ENCODE measurements at regions not wholly inside any gene's neighbourhood (a gene's known extent, or its start where the extent isn't known, plus 50 kb on each side); places are given as distances from the start of the nearest gene placed in this dataset.

GRCh38 chr17:70855401-70856054 lies 686.2 kb downstream of the KCNJ2 start:
- no TSS peak for BruUV-seq (replicated peaks)
- H3K9me3 ChIP-seq (ENCODE audit: low read depth, low read length, poor library complexity, severe bottlenecking): peaks cover 4% of the 10 kb centered on the region
- no peaks in the 10 kb centered on the region for H3K36me3 ChIP-seq (ENCODE audit: insufficient read depth, low read length, poor library complexity, severe bottlenecking)
- CTCF ChIA-PET: no interaction called here
- intact Hi-C loops (cut with micrococcal nuclease; ENCODE audit: unreplicated experiment): no loop called here
- H3K4me1 ChIP-seq (ENCODE audit: insufficient read depth, low read length, poor library complexity, severe bottlenecking): no peaks in the 10 kb centered on the region
- H3K4me3 ChIP-seq (ENCODE audit: low read depth, low read length, poor library complexity, severe bottlenecking): no peak overlapping the region
- H3K27me3 ChIP-seq (replicated peaks; ENCODE audit: insufficient read depth, low read depth, low read length, poor library complexity): no peaks in the 10 kb centered on the region
- no peak for DNase-seq (ENCODE audit: low spot score)
- TF ChIP-seq EZH2 (IDR thresholded peaks at IDR 0.05; ENCODE audit: borderline replicate concordance, low read depth, low read length, poor library complexity, severe bottlenecking) (no peak), CTCF (conservative IDR thresholded peaks at IDR 0.05; ENCODE audit: low read depth, low read length) (no peak)
- no peak overlapping the region for H3K27ac ChIP-seq (ENCODE audit: low read depth, low read length, poor library complexity, severe bottlenecking)
- POLR2A ChIA-PET (ENCODE audit: low non-redundant PET): no interaction called here

DNA sequence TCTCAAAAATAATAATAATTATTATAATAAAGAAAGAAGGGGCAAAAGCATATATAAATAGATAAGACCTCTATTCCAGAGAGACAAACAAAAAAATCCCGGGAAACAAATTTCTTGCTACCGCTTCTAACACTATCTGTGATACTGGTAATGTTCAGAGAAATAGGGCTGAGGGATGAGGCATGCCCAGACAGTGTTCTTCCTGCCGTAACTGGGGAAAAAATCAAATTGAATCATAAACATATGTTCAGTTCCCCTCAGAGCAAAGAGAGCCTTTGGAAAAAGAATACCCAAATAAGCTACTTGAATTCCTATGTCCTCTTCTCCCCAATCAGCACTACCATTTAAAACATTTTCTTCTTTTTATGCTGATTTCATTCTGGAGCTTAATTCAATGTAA lies 688.0 kb downstream of the KCNJ2 start:
- no peaks in the 10 kb centered on the region for H3K4me1 ChIP-seq (ENCODE audit: insufficient read depth, low read length, poor library complexity, severe bottlenecking)
- intact Hi-C loops (cut with micrococcal nuclease; ENCODE audit: unreplicated experiment): no loop called here
- TF ChIP-seq CTCF (conservative IDR thresholded peaks at IDR 0.05; ENCODE audit: low read depth, low read length): no peak
- no peak for TF ChIP-seq EZH2 (IDR thresholded peaks at IDR 0.05; ENCODE audit: borderline replicate concordance, low read depth, low read length, poor library complexity, severe bottlenecking)
- no TSS peak for BruUV-seq (replicated peaks)
- POLR2A ChIA-PET (ENCODE audit: low non-redundant PET): no interaction called here
- no peak overlapping the region for H3K27ac ChIP-seq (ENCODE audit: low read depth, low read length, poor library complexity, severe bottlenecking)
- peaks cover 4% of the 10 kb centered on the region for H3K9me3 ChIP-seq (ENCODE audit: low read depth, low read length, poor library complexity, severe bottlenecking)
- H3K4me3 ChIP-seq (ENCODE audit: low read depth, low read length, poor library complexity, severe bottlenecking): no peak overlapping the region
- CTCF ChIA-PET: no interaction called here
- H3K36me3 ChIP-seq (ENCODE audit: insufficient read depth, low read length, poor library complexity, severe bottlenecking): no peaks in the 10 kb centered on the region
- H3K27me3 ChIP-seq (replicated peaks; ENCODE audit: insufficient read depth, low read depth, low read length, poor library complexity): no peaks in the 10 kb centered on the region
- no peak for DNase-seq (ENCODE audit: low spot score)

DNA sequence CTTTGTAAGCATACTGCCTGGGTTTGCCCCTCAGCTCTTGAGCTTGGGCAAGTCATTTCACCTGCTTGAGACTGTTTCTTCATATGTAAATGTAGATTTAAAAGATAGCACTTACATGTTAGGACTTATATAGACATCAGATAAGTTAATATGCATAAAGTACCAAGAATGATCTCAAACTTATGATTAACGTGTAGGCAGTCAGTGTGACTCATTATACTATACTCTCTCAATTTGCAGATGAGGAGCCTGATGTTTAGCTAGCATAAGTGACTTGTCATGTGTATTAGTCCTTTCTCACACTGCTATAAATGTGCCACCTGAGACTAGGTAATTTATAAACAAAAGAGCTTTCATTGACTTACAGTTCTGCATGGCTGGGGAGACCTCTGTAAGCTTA lies 690.5 kb downstream of the KCNJ2 start:
- CTCF ChIA-PET: no interaction called here
- no peak for DNase-seq (ENCODE audit: low spot score)
- no TSS peak for BruUV-seq (replicated peaks)
- no peak for TF ChIP-seq EZH2 (IDR thresholded peaks at IDR 0.05; ENCODE audit: borderline replicate concordance, low read depth, low read length, poor library complexity, severe bottlenecking)
- no peak for TF ChIP-seq CTCF (conservative IDR thresholded peaks at IDR 0.05; ENCODE audit: low read depth, low read length)
- no peaks in the 10 kb centered on the region for H3K4me1 ChIP-seq (ENCODE audit: insufficient read depth, low read length, poor library complexity, severe bottlenecking)
- intact Hi-C loops (cut with micrococcal nuclease; ENCODE audit: unreplicated experiment): no loop called here
- peaks cover 10% of the 10 kb centered on the region for H3K9me3 ChIP-seq (ENCODE audit: low read depth, low read length, poor library complexity, severe bottlenecking)
- no peak overlapping the region for H3K27ac ChIP-seq (ENCODE audit: low read depth, low read length, poor library complexity, severe bottlenecking)
- POLR2A ChIA-PET (ENCODE audit: low non-redundant PET): no interaction called here
- H3K27me3 ChIP-seq (replicated peaks; ENCODE audit: insufficient read depth, low read depth, low read length, poor library complexity): no peaks in the 10 kb centered on the region
- H3K36me3 ChIP-seq (ENCODE audit: insufficient read depth, low read length, poor library complexity, severe bottlenecking): no peaks in the 10 kb centered on the region
- H3K4me3 ChIP-seq (ENCODE audit: low read depth, low read length, poor library complexity, severe bottlenecking): no peak overlapping the region
